ENCODE measurements at regions not wholly inside any gene's neighbourhood (a gene's known extent, or its start where the extent isn't known, plus 50 kb on each side); places are given as distances from the start of the nearest gene placed in this dataset.

- Histone ChIP-seq H2AK5ac (ENCODE audit: low read depth, low read length) (no peak overlapping the region), H4K5ac (ENCODE audit: insufficient read length, low read depth, low read length) (no peak overlapping the region), H2AFZ (ENCODE audit: low read length) (no peak overlapping the region), H3K4me3 (ENCODE audit: extremely low read depth in 1 of 4, insufficient read depth in 2 of 4, low read depth in 3 of 4, low read length in 4 of 4) (no peak overlapping the region), H3K23ac (ENCODE audit: insufficient read length) (no peak overlapping the region), H3K79me2 (ENCODE audit: control insufficient read depth in 1 of 2, insufficient read depth in 2 of 2, low read length in 2 of 2) (no peaks in the 10 kb centered on the region), H3K36me3 (ENCODE audit: control insufficient read depth in 2 of 4, insufficient read depth in 4 of 4, low read length in 3 of 4) (no peaks in the 10 kb centered on the region), H3K18ac (ENCODE audit: extremely low read depth, low read length) (no peak overlapping the region), H4K20me1 (replicated peaks in 1 of 2; ENCODE audit: control insufficient read depth in 1 of 2, insufficient read depth in 2 of 2, low read length in 2 of 2) (no peaks in the 10 kb centered on the region), H2BK15ac (ENCODE audit: low read length) (no peak overlapping the region), H2BK120ac (replicated peaks; ENCODE audit: low read depth, low read length) (no peak overlapping the region), H3K4me2 (ENCODE audit: insufficient read depth in 1 of 2, low read depth in 2 of 2, low read length in 2 of 2) (no peak overlapping the region), H3K9me3 (ENCODE audit: insufficient read depth in 2 of 2, low read depth in 1 of 2, low read length in 1 of 2) (no peaks in the 10 kb centered on the region), H3K27ac (ENCODE audit: low read depth, low read length) (no peak overlapping the region), H4K91ac (replicated peaks; ENCODE audit: insufficient read length, low read length) (no peak overlapping the region), H3K23me2 (ENCODE audit: low read depth, low read length) (no peaks in the 10 kb centered on the region), H3K56ac (replicated peaks; ENCODE audit: insufficient read length, low read depth, low read length) (no peak overlapping the region), H3K27me3 (replicated peaks in 1 of 4; ENCODE audit: control insufficient read depth in 3 of 4, extremely low read depth in 1 of 4, insufficient read depth in 3 of 4, low read length in 3 of 4) (no peaks in the 10 kb centered on the region), H3K4ac (replicated peaks; ENCODE audit: insufficient read length, low read depth, low read length) (no peak overlapping the region), H3K4me1 (replicated peaks in 1 of 4; ENCODE audit: control insufficient read depth in 3 of 4, insufficient read depth in 4 of 4, low read length in 3 of 4) (no peaks in the 10 kb centered on the region), H3K79me1 (ENCODE audit: low read depth, low read length) (no peaks in the 10 kb centered on the region), H2BK20ac (ENCODE audit: low read length) (no peak overlapping the region), H2BK12ac (ENCODE audit: low read depth, low read length) (no peak overlapping the region), H3K9ac (replicated peaks in 1 of 4; ENCODE audit: extremely low read depth in 1 of 4, low read depth in 3 of 4, low read length in 3 of 4) (no peak overlapping the region), H4K8ac (ENCODE audit: extremely low read depth, insufficient read depth, low read length) (no peak overlapping the region), H2BK5ac (ENCODE audit: low read depth, low read length) (no peak overlapping the region), H3K14ac (ENCODE audit: insufficient read length) (no peak overlapping the region)
- ChIA-PET CTCF (ENCODE audit: partially characterized antibody) (interaction anchor here (0.6 to 1.1 kb wide), 2 partner anchors 315 to 524 kb away, joined by 3 read pairs; no protein-coding TSS in a partner anchor), POLR2A (ENCODE audit: partially characterized antibody) (no interaction called here)
- peak; percentile 57 for FAIRE-seq
- 68% methylated on average over 4 of the region's 4 CpGs; no CpG with 5 or more reads in 1 of the 2 experiments for WGBS, 2 experiments (ENCODE audit: extremely low coverage in 1 of 2, insufficient coverage in 1 of 2, insufficient read length in 1 of 2, insufficient replicate concordance in 2 of 2, low coverage in 1 of 2, low lambda C conversion rate in 2 of 2, missing lambda C conversion rate in 1 of 2)
- DNase-seq (ENCODE audit: low read depth in 1 of 2, low spot score in 2 of 2), result peak; percentile 31 to 82
- TF ChIP-seq NANOG (IDR thresholded peaks at IDR 0.05; ENCODE audit: insufficient read depth, low read depth, low read length, poor library complexity, severe bottlenecking), result peak; percentile 34
- TF ChIP-seq SIX5 (IDR thresholded peaks at IDR 0.05; ENCODE audit: low read depth, low read length), result no peak
- peak; percentile 80 to 94; a peak in 2 of 4 replicates for TF ChIP-seq SIN3A (conservative IDR thresholded peaks at IDR 0.05 in 1 of 2, IDR thresholded peaks at IDR 0.05 in 1 of 2; ENCODE audit: low read depth in 1 of 2, low read length in 2 of 2)
- TF ChIP-seq CBX5 (IDR thresholded peaks at IDR 0.05; ENCODE audit: low read depth, low read length), result no peak
- TF ChIP-seq SP2 (IDR thresholded peaks at IDR 0.05; ENCODE audit: low read length), result no peak
- TF ChIP-seq GABPA (IDR thresholded peaks at IDR 0.05; ENCODE audit: borderline replicate concordance, insufficient read depth, low read length), result no peak
- TF ChIP-seq RAD21 (IDR thresholded peaks at IDR 0.05 in 1 of 2, conservative IDR thresholded peaks at IDR 0.05 in 1 of 2; ENCODE audit: low read depth in 2 of 2, low read length in 2 of 2), result peak in 1 of 2 experiments; percentile 6; a peak in 1 of 4 replicates
- TF ChIP-seq GTF2F1 (IDR thresholded peaks at IDR 0.05; ENCODE audit: borderline replicate concordance, low read depth, low read length), result no peak
Observed at GRCh38 chr5:13553896-13554295, 390.6 kb downstream of the DNAH5 start.

Measured in H1 (cell line).